H1 (cell line): ENCODE measurements at regions not wholly inside any gene's neighbourhood (a gene's known extent, or its start where the extent isn't known, plus 50 kb on each side); places are given as distances from the start of the nearest gene placed in this dataset.

Experiments used
- CTCF ChIA-PET: fragments of 300-600 bp; sonication (Branson Sonifier 250); formaldehyde crosslinking; loops from one replicate; lab custom pipeline; 2021; ENCODE audit not compliant: partially characterized antibody; lab: Charles Lee
- POLR2A ChIA-PET: fragments of 300-600 bp; sonication (Branson Sonifier 250); formaldehyde crosslinking; loops from one replicate; lab custom pipeline; 2021; ENCODE audit warnings: inconsistent platforms; ENCODE audit not compliant: partially characterized antibody; lab: Charles Lee
- DNase-seq, 2 experiments: peaks; one replicate each; pipeline versions ENCODE4 v3.0.0 to v3.0.0-alpha.2; 2010 to 2022; ENCODE audit warnings: low spot score in 2 of 2, low read depth in 1 of 2, mixed read lengths in 1 of 2
- FAIRE-seq: peaks from 2 replicates; lab custom pipeline; 2011; peaks lifted over from hg19 to GRCh38; lab: Jason Lieb, UNC
- H2AFZ ChIP-seq: 2 replicates; pipeline ENCODE4 v1.8.1; 2012; ENCODE audit warnings: low read length, inconsistent platforms
- H2AK5ac ChIP-seq: 2 replicates; pipeline ENCODE4 v1.6.1; 2013; ENCODE audit warnings: low read depth, low read length
- H2BK120ac ChIP-seq: replicated peaks from 2 replicates; pipeline ENCODE3; 2013; ENCODE audit warnings: low read depth, low read length, inconsistent platforms
- H2BK12ac ChIP-seq: 2 replicates; pipeline ENCODE4 v1.6.1; 2013; ENCODE audit warnings: low read depth, low read length
- H2BK15ac ChIP-seq: 2 replicates; pipeline ENCODE4 v1.6.1; 2013; ENCODE audit warnings: low read length
- H2BK20ac ChIP-seq: 2 replicates; pipeline ENCODE4 v1.6.1; 2013; ENCODE audit warnings: low read length
- H2BK5ac ChIP-seq: 2 replicates; pipeline ENCODE4 v1.6.1; 2013; ENCODE audit warnings: low read depth, low read length
- H3K14ac ChIP-seq: 2 replicates; pipeline ENCODE4 v1.6.1; 2013; ENCODE audit warnings: inconsistent platforms; ENCODE audit not compliant: insufficient read length
- H3K18ac ChIP-seq: 2 replicates; pipeline ENCODE4 v1.6.1; 2013; ENCODE audit warnings: low read length; ENCODE audit errors: extremely low read depth
- H3K23ac ChIP-seq: 2 replicates; pipeline ENCODE4 v1.6.1; 2013; ENCODE audit warnings: inconsistent platforms; ENCODE audit not compliant: insufficient read length
- H3K23me2 ChIP-seq: 2 replicates; pipeline ENCODE4 v1.6.1; 2013; ENCODE audit warnings: low read depth, low read length
- H3K27ac ChIP-seq: 2 replicates; pipeline ENCODE4 v1.6.1; 2011; ENCODE audit warnings: low read depth, low read length, inconsistent platforms
- H3K27me3 ChIP-seq, 4 experiments: replicated peaks in 1 of 4; 1 replicate in 1 of 4; 2 replicates in 3 of 4; pipeline versions ENCODE4 v1.6.1 to v1.8.1; 2011 to 2013; ENCODE audit warnings: low read length in 3 of 4, mild to moderate bottlenecking in 3 of 4, inconsistent platforms in 2 of 4, mixed read lengths in 2 of 4, moderate library complexity in 1 of 4; ENCODE audit not compliant: control insufficient read depth in 3 of 4, insufficient read depth in 3 of 4; ENCODE audit errors: extremely low read depth in 1 of 4
- H3K36me3 ChIP-seq, 4 experiments: 2 replicates each; pipeline versions ENCODE4 v1.6.1 to v1.8.1; 2011 to 2013; ENCODE audit warnings: mild to moderate bottlenecking in 4 of 4, low read length in 3 of 4, moderate library complexity in 2 of 4, control low read depth in 1 of 4, inconsistent platforms in 1 of 4; ENCODE audit not compliant: insufficient read depth in 4 of 4, control insufficient read depth in 2 of 4
- H3K4ac ChIP-seq: replicated peaks from 2 replicates; pipeline ENCODE3; 2013; ENCODE audit warnings: low read length, low read depth, mixed read lengths, inconsistent platforms; ENCODE audit not compliant: insufficient read length
- H3K4me1 ChIP-seq, 4 experiments: replicated peaks in 1 of 4; 1 replicate in 1 of 4; 2 replicates in 3 of 4; pipeline versions ENCODE4 v1.6.1 to v1.8.1; 2011 to 2013; ENCODE audit warnings: low read length in 3 of 4, inconsistent platforms in 2 of 4, mixed read lengths in 1 of 4; ENCODE audit not compliant: insufficient read depth in 4 of 4, control insufficient read depth in 3 of 4
- H3K4me2 ChIP-seq, 2 experiments: 2 replicates each; pipeline versions ENCODE4 v1.6.1 to v1.8.1; 2011 to 2013; ENCODE audit warnings: low read depth in 2 of 2, low read length in 2 of 2, control low read depth in 1 of 2, inconsistent platforms in 1 of 2, mild to moderate bottlenecking in 1 of 2; ENCODE audit not compliant: insufficient read depth in 1 of 2
- H3K4me3 ChIP-seq, 4 experiments: fragments of 200-600, 300-600 bp in 1 of 4; sonication (generic), shearing (Covaris generic), sonication (Bioruptor Twin) in 1 of 4; 2 replicates each; pipeline versions ENCODE4 v1.5.1 to v1.8.1; 2011 to 2016; ENCODE audit warnings: low read length in 4 of 4, low read depth in 3 of 4, control low read depth in 2 of 4, inconsistent platforms in 2 of 4, mild to moderate bottlenecking in 2 of 4, mixed read lengths in 1 of 4, moderate library complexity in 1 of 4; ENCODE audit not compliant: insufficient read depth in 2 of 4; ENCODE audit errors: extremely low read depth in 1 of 4
- H3K56ac ChIP-seq: replicated peaks from 2 replicates; pipeline ENCODE3; 2013; ENCODE audit warnings: low read depth, mild to moderate bottlenecking, mixed read lengths, low read length, inconsistent platforms; ENCODE audit not compliant: insufficient read length
- H3K79me1 ChIP-seq: 2 replicates; pipeline ENCODE4 v1.6.1; 2013; ENCODE audit warnings: low read depth, low read length, control low read depth
- H3K79me2 ChIP-seq, 2 experiments: 2 replicates each; pipeline versions ENCODE4 v1.6.1 to v1.8.1; 2012 to 2013; ENCODE audit warnings: low read length in 2 of 2, mild to moderate bottlenecking in 2 of 2, inconsistent platforms in 1 of 2; ENCODE audit not compliant: insufficient read depth in 2 of 2, control insufficient read depth in 1 of 2
- H3K9ac ChIP-seq, 4 experiments: replicated peaks in 1 of 4; 1 replicate in 1 of 4; 2 replicates in 3 of 4; pipeline versions ENCODE4 v1.6.1 to v1.8.1; 2011 to 2013; ENCODE audit warnings: low read depth in 3 of 4, low read length in 3 of 4, control low read depth in 2 of 4, mild to moderate bottlenecking in 2 of 4, moderate library complexity in 2 of 4, inconsistent platforms in 1 of 4; ENCODE audit errors: extremely low read depth in 1 of 4
- H3K9me3 ChIP-seq, 2 experiments: 2 replicates each; pipeline versions ENCODE4 v1.6.1 to v1.8.1; 2012 to 2013; ENCODE audit warnings: mild to moderate bottlenecking in 2 of 2, moderate library complexity in 2 of 2, control low read depth in 1 of 2, inconsistent platforms in 1 of 2, low read depth in 1 of 2, low read length in 1 of 2, mixed read lengths in 1 of 2; ENCODE audit not compliant: insufficient read depth in 2 of 2
- H4K20me1 ChIP-seq, 2 experiments: replicated peaks in 1 of 2; 2 replicates each; pipeline versions ENCODE3 to v1.8.1; 2011 to 2013; ENCODE audit warnings: inconsistent platforms in 2 of 2, low read length in 2 of 2, mild to moderate bottlenecking in 1 of 2; ENCODE audit not compliant: insufficient read depth in 2 of 2, control insufficient read depth in 1 of 2
- H4K5ac ChIP-seq: 2 replicates; pipeline ENCODE4 v1.6.1; 2013; ENCODE audit warnings: low read length, low read depth, mixed read lengths, inconsistent platforms; ENCODE audit not compliant: insufficient read length
- H4K8ac ChIP-seq: 2 replicates; pipeline ENCODE4 v1.8.0; 2013; ENCODE audit warnings: mild to moderate bottlenecking, moderate library complexity, low read length, inconsistent platforms; ENCODE audit not compliant: insufficient read depth; ENCODE audit errors: extremely low read depth
- H4K91ac ChIP-seq: replicated peaks from 2 replicates; pipeline ENCODE3; 2013; ENCODE audit warnings: low read length, mixed read lengths, inconsistent platforms; ENCODE audit not compliant: insufficient read length
- CTCF ChIP-seq, 3 experiments: IDR thresholded peaks; 1 replicate in 2 of 3; 2 replicates in 1 of 3; pipeline versions ENCODE4 v1.5.1 to v1.6.1; 2011; ENCODE audit warnings: low read length in 3 of 3, mild to moderate bottlenecking in 3 of 3, inconsistent platforms in 2 of 3, low read depth in 1 of 3, moderate library complexity in 1 of 3; ENCODE audit not compliant: insufficient read depth in 1 of 3; ENCODE audit errors: control extremely low read depth in 1 of 3
- MAFK ChIP-seq: IDR thresholded peaks from 2 replicates; pipeline ENCODE4 v1.6.1; 2012; ENCODE audit warnings: low read depth, mild to moderate bottlenecking, improper control_type of control experiment, low read length
- NRF1 ChIP-seq: IDR thresholded peaks from 2 replicates; pipeline ENCODE4 v1.6.1; 2011; ENCODE audit warnings: mild to moderate bottlenecking, low read depth, low read length, improper control_type of control experiment
- SIN3A ChIP-seq, 2 experiments: IDR thresholded peaks in 1 of 2; conservative IDR thresholded peaks in 1 of 2; 2 replicates each; pipeline ENCODE4 v1.6.1; 2011 to 2012; ENCODE audit warnings: low read length in 2 of 2, improper control_type of control experiment in 1 of 2, low read depth in 1 of 2, mild to moderate bottlenecking in 1 of 2
- SP4 ChIP-seq: IDR thresholded peaks from 2 replicates; pipeline ENCODE4 v1.6.1; 2012; ENCODE audit warnings: low read length, inconsistent platforms
- SRF ChIP-seq: IDR thresholded peaks from 2 replicates; pipeline ENCODE4 v1.6.1; 2011; ENCODE audit warnings: mild to moderate bottlenecking, low read depth, low read length, moderate library complexity
- WGBS, 2 experiments: shearing (Covaris generic) in 1 of 2; methylation state at CpG; one replicate each; pipeline versions ENCODE4 v1.1.6 to v1.1.7; 2013 to 2015; ENCODE audit warnings: low lambda C conversion rate in 2 of 2, mixed read lengths in 2 of 2, inconsistent platforms in 1 of 2, low coverage in 1 of 2, missing lambda C conversion rate in 1 of 2; ENCODE audit not compliant: insufficient replicate concordance in 2 of 2, insufficient coverage in 1 of 2, insufficient read length in 1 of 2; ENCODE audit errors: extremely low coverage in 1 of 2, missing lambda C conversion rate in 1 of 2; 5-methylcytosine and 5-hydroxymethylcytosine counted together

- Histone ChIP-seq H3K23me2 (no peaks in the 10 kb centered on the region), H3K9ac (no peak overlapping the region), H3K36me3 (no peaks in the 10 kb centered on the region), H4K5ac (no peak overlapping the region), H2AFZ (no peak overlapping the region), H2BK15ac (no peak overlapping the region), H3K4ac (no peak overlapping the region), H3K9me3 (peaks cover 0 to 7% of the 10 kb centered on the region in 2 experiments; a peak in 1 of 4 replicates), H3K79me2 (no peaks in the 10 kb centered on the region), H3K79me1 (no peaks in the 10 kb centered on the region), H4K91ac (no peak overlapping the region), H2BK12ac (no peak overlapping the region), H4K20me1 (no peaks in the 10 kb centered on the region), H3K4me2 (no peak overlapping the region), H2BK20ac (no peak overlapping the region), H3K14ac (no peak overlapping the region), H2AK5ac (no peak overlapping the region), H2BK120ac (no peak overlapping the region), H4K8ac (no peak overlapping the region), H3K18ac (no peak overlapping the region), H2BK5ac (no peak overlapping the region), H3K23ac (no peak overlapping the region), H3K56ac (no peak overlapping the region), H3K27me3 (no peaks in the 10 kb centered on the region), H3K27ac (no peak overlapping the region), H3K4me1 (peaks cover 2 to 12% (median 6%) of the 10 kb centered on the region in 4 experiments; a peak in 6 of 7 replicates), H3K4me3 (no peak overlapping the region)
- ChIA-PET POLR2A (interaction anchor here (0.8 to 1.8 kb wide), 2 partner anchors 14 to 122 kb away, joined by 3 to 5 read pairs; partner anchors contain the start of gene ATF7IP), CTCF (interaction anchor here (0.6 to 3.2 kb wide), 2 partner anchors 11 to 14 kb away, joined by 4 to 10 read pairs; no protein-coding TSS in a partner anchor)
- TF ChIP-seq MAFK (no peak), SP4 (no peak), SRF (no peak), NRF1 (no peak), SIN3A (conservative IDR thresholded peaks at IDR 0.05 in 1 of 2, IDR thresholded peaks at IDR 0.05 in 1 of 2; ENCODE audit: low read depth in 1 of 2, low read length in 2 of 2) (no peak), CTCF (IDR thresholded peaks at IDR 0.05; ENCODE audit: control extremely low read depth in 1 of 3, insufficient read depth in 1 of 3, low read depth in 1 of 3, low read length in 3 of 3) (no peak)
- DNase-seq (no peak), FAIRE-seq (no peak)
- 85% methylated on average over 2 of the region's 2 CpGs; no CpG with 5 or more reads in 1 of the 2 experiments for WGBS, 2 experiments
Measured at GRCh38 chr12:14243941-14244340, 121.5 kb upstream of the ATF7IP start.
